ENCODE measurements at regions not wholly inside any gene's neighbourhood (a gene's known extent, or its start where the extent isn't known, plus 50 kb on each side); places are given as distances from the start of the nearest gene placed in this dataset.

DNA sequence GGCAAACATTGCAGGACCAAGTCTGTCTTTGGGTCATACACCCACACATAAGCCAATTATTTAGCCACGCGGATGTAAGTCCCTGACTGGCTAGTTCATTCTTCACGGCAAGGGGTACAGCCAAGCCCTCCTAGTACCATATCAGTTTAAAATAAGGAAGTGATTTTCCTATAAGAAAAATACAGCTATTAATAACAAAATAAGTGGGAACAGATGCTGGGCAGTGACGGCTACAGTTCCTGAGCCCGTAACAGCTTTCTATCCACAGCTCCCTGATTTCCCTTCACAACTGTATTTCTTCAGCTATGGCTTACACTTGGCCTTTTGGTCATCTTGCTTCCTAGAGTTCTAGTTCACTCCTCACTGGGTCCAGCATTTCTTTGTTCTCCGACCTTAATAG, 542.4 kb upstream of the C16orf82 start:
- no peak for DNase-seq (ENCODE audit: low spot score)
- TF ChIP-seq, protein P1, sequence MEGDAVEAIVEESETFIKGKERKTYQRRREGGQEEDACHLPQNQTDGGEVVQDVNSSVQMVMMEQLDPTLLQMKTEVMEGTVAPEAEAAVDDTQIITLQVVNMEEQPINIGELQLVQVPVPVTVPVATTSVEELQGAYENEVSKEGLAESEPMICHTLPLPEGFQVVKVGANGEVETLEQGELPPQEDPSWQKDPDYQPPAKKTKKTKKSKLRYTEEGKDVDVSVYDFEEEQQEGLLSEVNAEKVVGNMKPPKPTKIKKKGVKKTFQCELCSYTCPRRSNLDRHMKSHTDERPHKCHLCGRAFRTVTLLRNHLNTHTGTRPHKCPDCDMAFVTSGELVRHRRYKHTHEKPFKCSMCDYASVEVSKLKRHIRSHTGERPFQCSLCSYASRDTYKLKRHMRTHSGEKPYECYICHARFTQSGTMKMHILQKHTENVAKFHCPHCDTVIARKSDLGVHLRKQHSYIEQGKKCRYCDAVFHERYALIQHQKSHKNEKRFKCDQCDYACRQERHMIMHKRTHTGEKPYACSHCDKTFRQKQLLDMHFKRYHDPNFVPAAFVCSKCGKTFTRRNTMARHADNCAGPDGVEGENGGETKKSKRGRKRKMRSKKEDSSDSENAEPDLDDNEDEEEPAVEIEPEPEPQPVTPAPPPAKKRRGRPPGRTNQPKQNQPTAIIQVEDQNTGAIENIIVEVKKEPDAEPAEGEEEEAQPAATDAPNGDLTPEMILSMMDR (IDR thresholded peaks at IDR 0.05; ENCODE audit: extremely low read depth, missing control alignments), result no peak

DNA sequence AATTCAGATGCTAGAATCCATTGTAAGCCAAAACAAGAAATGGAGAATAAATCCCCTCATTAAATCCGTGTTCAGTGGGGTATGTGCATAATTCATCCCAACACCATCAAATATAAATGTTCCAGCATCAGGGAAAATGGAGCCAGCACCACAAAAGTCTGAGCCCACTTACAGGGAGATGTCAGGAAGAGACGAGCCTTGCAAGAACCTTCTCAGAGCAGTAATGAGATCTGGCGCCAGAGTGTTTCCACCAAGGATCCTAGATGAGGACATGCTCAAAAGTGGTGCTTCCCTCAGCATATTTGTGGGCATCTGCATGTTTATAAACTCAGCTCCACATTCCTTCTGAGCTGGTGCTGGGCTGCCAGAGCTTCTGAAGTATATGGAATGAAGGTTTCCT, 541.9 kb upstream of the C16orf82 start:
- TF ChIP-seq, protein P1 (IDR thresholded peaks at IDR 0.05; ENCODE audit: extremely low read depth, missing control alignments), result no peak
- no peak for DNase-seq (ENCODE audit: low spot score)

DNA sequence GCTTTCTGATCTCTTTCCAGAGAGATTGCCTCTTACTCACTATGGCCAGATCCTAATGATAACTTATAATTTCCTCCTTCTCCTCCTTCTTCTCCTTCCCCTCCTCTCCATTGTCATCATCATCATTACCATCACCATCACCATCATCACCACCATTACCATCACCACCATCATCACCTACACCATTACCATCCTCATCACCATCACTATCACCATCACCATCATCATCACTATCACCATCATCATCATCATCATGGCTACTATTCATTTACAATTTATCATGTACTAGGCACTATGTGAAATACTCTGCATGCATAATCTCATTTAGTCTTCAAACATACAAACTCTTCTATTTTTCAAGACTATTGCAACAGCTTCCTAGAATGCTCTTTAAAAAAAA, 540.9 kb upstream of the C16orf82 start:
- TF ChIP-seq, protein P1 (IDR thresholded peaks at IDR 0.05; ENCODE audit: extremely low read depth, missing control alignments), result no peak
- DNase-seq (ENCODE audit: low spot score), result no peak

DNA sequence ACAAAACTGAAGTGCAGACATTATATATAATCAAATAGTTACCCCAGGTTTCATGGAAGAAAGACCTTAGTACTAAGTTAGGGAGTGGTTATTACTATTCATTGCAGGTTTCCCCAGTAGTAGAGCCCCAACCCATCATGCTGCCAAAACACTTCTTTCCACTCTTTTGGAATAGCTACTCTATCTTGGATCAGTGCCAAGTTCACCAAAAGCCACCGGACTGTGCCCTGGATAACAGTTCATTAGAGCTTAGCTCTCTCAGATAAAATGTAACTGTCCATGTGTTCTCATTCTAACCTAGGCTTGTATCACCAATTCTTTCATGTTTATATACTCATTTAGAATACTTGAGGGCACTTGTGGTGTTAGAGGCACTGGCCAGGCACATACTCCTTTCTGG, 540.1 kb upstream of the C16orf82 start:
- TF ChIP-seq, protein P1 (IDR thresholded peaks at IDR 0.05; ENCODE audit: extremely low read depth, missing control alignments), result no peak
- DNase-seq (ENCODE audit: low spot score), result no peak

DNA sequence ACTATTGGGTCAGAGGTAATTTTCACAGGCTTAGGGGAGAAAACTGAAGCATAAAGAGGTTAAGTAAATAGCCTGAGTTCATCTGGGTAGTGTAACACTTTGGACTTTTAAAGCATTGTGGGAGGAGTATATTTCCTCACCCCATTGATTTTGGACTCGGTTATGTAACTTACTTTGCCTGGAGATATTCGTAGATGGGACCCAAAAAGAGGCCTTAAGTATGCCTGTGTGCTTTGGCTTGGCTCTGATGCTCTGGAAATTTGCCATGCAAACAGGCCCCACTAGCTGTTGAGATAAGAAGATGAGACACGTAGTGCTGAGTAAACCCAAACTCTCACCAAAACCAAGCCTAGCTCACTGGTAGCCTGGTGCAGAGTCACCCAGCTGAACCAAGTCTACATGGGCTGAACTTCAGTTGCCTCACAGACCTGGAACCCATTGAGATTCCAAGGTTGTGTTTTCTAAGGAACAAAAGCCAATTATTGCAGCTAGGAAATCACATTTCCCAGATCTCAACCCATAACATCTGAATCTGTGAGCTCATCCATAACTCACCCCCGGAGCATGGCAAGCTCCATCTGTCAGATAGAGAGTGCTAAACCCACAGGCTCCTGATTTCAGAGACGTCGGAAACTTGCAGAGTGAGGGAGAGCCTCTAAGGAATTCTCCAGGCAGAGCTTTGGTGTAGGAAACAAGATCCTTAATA, 536.0 kb upstream of the C16orf82 start:
- TF ChIP-seq, protein P1 (IDR thresholded peaks at IDR 0.05; ENCODE audit: extremely low read depth, missing control alignments), result no peak

DNA sequence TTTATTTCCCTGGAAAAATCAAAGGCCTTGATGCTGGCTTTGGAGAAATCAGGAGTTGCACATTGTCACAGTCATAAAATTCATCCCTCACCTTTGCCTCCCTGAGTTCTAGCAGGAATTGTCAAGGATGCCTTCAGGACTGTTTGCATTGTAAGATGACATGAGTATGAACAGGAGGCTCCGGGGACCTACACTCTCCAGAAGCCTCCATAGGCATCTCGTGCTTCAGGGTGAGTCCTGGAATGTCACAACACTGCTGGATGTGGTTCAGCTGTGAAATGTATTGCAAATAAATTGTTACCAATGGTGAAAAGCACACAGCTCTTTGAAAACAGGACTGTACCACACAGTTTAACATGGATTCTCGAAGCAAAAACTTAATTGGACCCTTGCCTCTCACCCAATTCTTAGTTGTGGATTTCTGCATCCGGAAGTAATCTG, 535.4 kb upstream of the C16orf82 start:
- no peak for DNase-seq (ENCODE audit: low spot score)
- TF ChIP-seq, protein P1 (IDR thresholded peaks at IDR 0.05; ENCODE audit: extremely low read depth, missing control alignments), result no peak

More for the DNA sequence above, 536.0 kb upstream of the C16orf82 start:
- no peak for DNase-seq (ENCODE audit: low spot score)

DNA sequence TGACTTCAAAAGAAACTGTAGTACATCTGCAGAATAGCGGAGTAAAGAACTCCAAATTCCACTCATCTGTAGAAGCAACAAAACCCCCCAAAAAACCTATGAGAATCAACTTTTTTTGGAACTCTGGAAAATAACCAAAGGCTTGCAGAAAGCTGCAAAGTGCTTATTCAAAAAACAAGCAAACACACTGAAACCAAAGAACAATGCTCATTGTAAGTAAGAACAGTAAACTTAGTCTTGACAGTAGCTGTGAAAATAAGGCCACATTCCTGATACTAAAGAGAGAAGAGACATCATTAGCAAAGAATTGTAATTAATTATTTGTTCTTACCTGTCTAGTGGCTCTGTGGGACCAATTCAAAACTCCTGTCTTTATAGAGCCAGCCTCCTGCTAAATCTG, 534.3 kb upstream of the C16orf82 start:
- DNase-seq (ENCODE audit: low spot score), result no peak
- TF ChIP-seq, protein P1 (IDR thresholded peaks at IDR 0.05; ENCODE audit: extremely low read depth, missing control alignments), result no peak

Data from GM20000 (cell line).